Stimulated activated CD4-positive, alpha-beta T cell treated with anti-CD3 and anti-CD28 coated beads, Interleukin-2, amount 100 ng/mL, for 48 hours (primary cell): ENCODE measurements at regions not wholly inside any gene's neighbourhood (a gene's known extent, or its start where the extent isn't known, plus 50 kb on each side); places are given as distances from the start of the nearest gene placed in this dataset.

Experiments used
- DNase-seq, 2 donors: peaks; one replicate each; pipeline ENCODE4 v3.0.0-alpha.2; 2020

- DNase-seq, result no peak
Measured at GRCh38 chr12:24600551-24600950, 348.4 kb downstream of the BCAT1 start.

- no peak for DNase-seq
Measured at GRCh38 chr12:24599736-24600135, 349.2 kb downstream of the BCAT1 start.

- DNase-seq, result no peak
Measured at GRCh38 chr12:24597580-24597979, 351.3 kb downstream of the BCAT1 start.

- no peak for DNase-seq
Measured at GRCh38 chr12:24596768-24597388, 352.0 kb downstream of the BCAT1 start.

- no peak for DNase-seq
Measured at GRCh38 chr12:24595652-24596235, 353.2 kb downstream of the BCAT1 start.

GRCh38 chr12:24591715-24592440 is 357.0 kb downstream of the BCAT1 start:
- DNase-seq, result no peak

- no peak for DNase-seq
Measured at GRCh38 chr12:24591079-24591626, 357.7 kb downstream of the BCAT1 start.

GRCh38 chr12:24586293-24586692 is 362.6 kb downstream of the BCAT1 start:
- no peak for DNase-seq

GRCh38 chr12:24584032-24584675 is 364.7 kb downstream of the BCAT1 start:
- DNase-seq, result no peak

GRCh38 chr12:24582954-24583601 is 365.8 kb downstream of the BCAT1 start:
- DNase-seq, result no peak

- no peak for DNase-seq
Measured at GRCh38 chr12:24574538-24574937, 374.4 kb downstream of the BCAT1 start.

- no peak for DNase-seq
Measured at GRCh38 chr12:24573621-24574020, 375.3 kb downstream of the BCAT1 start.

- DNase-seq, result no peak
Measured at GRCh38 chr12:24565300-24565699, 383.6 kb downstream of the BCAT1 start.

- no peak for DNase-seq
Measured at GRCh38 chr12:24562771-24563431, 386.0 kb downstream of the BCAT1 start.

- DNase-seq, result no peak
Measured at GRCh38 chr12:24561882-24562770, 386.8 kb downstream of the BCAT1 start.

- DNase-seq, result no peak
Measured at GRCh38 chr12:24561411-24561871, 387.5 kb downstream of the BCAT1 start.

GRCh38 chr12:24560831-24561271 is 388.1 kb downstream of the BCAT1 start:
- DNase-seq, result no peak

GRCh38 chr12:24560192-24560775 is 388.6 kb downstream of the BCAT1 start:
- no peak for DNase-seq

- DNase-seq, result no peak
Measured at GRCh38 chr12:24557738-24558137, 391.2 kb downstream of the BCAT1 start.

- DNase-seq, result no peak
Measured at GRCh38 chr12:24555730-24556129, 393.2 kb downstream of the BCAT1 start.
